Fibroblast of skin of left biceps (primary cell): ENCODE measurements at regions not wholly inside any gene's neighbourhood (a gene's known extent, or its start where the extent isn't known, plus 50 kb on each side); places are given as distances from the start of the nearest gene placed in this dataset.
A peak's percentile ranks its signal among the peaks of the same experiment; 100 is the strongest.
"Not testable (repeated sequence)": the region's sequence is repeated elsewhere in the genome, so short reads cannot be mapped to it uniquely, and the experiment has no call there.

ENCODE experiments used
- DNase-seq, 2 experiments: peaks; one replicate each; pipeline ENCODE4 v3.0.0-alpha.2; 2013; ENCODE audit warnings: low read depth in 2 of 2

- DNase-seq = no peak
Observed at GRCh38 chr5:14054965-14055963, 87.9 kb upstream of the TRIO start.

DNA sequence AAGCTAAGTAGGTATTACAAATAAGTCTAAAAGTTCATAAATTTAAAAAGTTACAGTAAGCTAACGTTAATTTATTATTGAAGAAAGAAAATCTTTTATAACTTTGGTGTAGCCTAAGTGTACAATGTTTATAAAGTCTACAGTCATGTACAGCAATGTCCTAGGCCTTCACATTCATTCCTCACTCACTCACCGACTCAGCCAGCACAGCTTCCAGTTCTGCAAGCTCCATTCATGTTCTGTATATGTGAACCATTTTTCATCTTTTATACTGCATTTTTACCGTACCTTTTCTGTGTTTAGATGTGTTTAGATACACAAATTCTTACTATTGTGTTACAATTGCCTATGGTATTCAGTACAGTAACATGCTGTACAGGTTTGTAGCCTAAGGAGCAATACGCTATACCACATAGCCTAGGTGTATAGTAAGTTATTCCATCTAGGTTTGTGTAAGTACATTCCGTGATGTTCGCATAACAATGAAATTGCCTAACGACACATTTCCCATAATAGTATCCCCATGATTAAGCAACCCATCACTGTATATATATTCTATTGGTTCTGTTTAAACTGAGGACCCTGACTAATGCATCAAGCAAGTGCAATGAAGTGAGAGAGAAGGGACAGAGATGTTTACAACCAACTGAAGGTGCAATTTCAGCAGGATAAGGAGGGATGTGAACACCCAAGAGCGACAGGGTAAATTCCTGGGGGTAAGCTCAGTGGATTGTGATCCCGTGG lies 88.9 kb upstream of the TRIO start:
- DNase-seq = no peak

GRCh38 chr5:14050821-14051220 lies 92.3 kb upstream of the TRIO start:
- DNase-seq = no peak

DNA sequence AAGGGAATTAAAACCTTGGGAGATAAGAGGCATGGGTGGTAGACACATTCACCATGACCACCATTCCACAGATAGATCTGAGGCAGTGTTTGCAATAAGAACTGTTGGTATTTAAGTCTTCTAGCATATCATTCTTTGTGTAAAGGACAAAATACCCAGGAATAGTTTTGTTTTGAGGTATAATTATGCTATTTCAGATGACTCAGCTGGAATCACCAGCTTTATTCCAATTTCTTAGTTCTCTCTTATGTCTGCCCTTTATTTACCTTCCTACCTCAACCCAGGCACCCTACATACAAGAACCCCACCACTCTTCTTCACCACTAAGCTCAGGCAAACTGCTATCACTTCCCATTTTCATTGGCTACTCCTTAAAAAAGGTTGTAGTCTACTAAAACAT lies 94.7 kb upstream of the TRIO start:
- DNase-seq = no peak

GRCh38 chr5:14041528-14042192 lies 97.2 kb upstream of the DNAH5 start:
- no peak for DNase-seq

- no peak for DNase-seq
Observed at GRCh38 chr5:14040542-14040941, 96.1 kb upstream of the DNAH5 start.

DNA sequence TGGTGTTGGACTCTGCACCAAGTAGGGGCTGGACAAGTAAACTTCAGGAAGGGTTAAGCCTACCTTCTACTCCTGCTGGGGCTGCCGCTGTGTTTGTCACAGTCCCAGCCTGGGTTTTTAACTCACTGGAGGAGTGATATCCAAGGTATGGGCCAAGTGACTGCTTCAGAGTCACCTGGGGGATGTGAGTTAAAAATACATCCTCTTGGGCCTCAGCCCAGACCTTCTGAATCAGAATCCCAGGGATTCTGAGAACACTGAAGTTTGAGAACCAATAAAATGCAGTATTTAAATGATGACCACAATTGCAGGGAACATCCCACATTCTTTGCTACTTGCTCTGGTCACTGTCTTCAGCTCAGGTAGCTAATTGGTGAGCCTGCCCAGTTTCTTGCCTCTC lies 95.1 kb upstream of the DNAH5 start:
- no peak for DNase-seq

- no peak for DNase-seq
Observed at GRCh38 chr5:14039063-14039462, 94.6 kb upstream of the DNAH5 start.

GRCh38 chr5:14038341-14038959 lies 94.0 kb upstream of the DNAH5 start:
- peak; percentile 39 to 41 for DNase-seq

DNA sequence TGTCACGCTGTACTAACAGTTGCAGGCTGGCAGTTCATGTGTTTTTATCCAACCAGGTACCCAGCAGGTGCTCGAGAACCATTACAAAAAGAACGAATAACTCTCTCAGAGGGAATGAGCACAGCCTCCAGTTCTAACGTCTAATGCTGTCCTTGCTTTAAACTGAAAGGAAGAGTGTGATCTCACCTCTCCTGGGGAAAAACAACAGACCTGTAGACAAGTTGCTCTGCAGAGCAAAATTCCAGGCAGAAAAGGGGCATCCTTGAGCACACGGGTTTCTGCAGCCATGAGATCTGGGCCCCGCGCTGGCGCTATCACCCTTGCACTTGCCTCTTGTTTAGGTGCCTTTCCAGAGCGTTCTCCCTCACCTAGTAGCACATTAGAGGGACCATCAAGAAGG lies 92.5 kb upstream of the DNAH5 start:
- no peak for DNase-seq

- DNase-seq = peak in 1 of 2 experiments; percentile 12
Observed at GRCh38 chr5:14036514-14036913, 92.0 kb upstream of the DNAH5 start.

- peak; percentile 96 for DNase-seq
Observed at GRCh38 chr5:14035859-14036503, 91.5 kb upstream of the DNAH5 start.

GRCh38 chr5:14034963-14035362 lies 90.5 kb upstream of the DNAH5 start:
- no peak for DNase-seq

DNA sequence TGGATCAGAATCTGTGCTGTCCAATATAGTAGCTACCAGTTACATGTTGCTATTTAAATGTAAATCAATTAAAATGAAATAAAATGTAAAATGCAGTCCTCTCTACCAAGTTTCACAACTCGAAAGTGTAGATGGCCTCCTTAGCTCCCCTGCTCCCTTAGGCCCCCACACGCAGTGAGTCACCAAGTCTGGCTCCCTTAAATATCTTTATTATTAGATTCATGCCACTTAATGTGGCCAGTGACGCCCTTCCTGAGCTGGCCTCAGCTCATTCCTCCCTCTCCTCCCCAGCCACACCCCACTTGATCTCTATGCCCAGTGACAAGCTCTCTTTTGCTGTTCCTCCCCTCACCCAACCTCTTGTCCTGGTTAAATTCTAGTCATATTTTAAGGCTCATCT lies 88.4 kb upstream of the DNAH5 start:
- DNase-seq = no peak

DNA sequence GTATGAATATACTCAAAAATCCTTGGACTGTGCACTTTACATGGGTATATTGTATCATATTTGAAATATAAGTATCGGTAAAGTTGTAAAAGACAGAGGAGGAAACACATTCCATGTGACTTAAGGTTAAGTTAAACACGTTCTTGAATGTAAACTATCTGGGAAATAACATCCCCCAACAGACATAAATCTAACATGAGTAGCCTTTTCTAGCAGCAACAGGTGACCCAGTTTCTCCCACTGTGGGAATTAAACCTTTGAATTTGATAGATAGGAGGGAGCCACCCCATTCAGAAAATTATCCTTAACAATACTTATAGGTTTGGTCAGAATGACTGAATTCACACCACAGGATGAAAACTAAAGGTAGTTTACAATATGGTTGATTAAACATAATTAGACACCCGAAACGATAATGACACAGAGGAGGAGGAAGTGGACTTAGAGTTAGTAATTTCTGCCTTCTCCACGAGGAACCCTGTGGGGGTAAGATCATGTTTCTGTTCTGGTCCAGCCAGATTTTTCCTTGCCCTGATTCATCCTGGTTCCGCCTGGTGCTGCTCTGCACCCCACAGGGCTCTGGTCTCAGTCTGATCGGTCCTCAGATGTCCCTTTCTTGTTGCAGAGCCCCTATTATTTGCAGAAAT lies 84.6 kb upstream of the DNAH5 start:
- DNase-seq = no peak

GRCh38 chr5:14028188-14028587 lies 83.7 kb upstream of the DNAH5 start:
- no peak for DNase-seq

- DNase-seq = no peak
Observed at GRCh38 chr5:14025569-14026286, 81.2 kb upstream of the DNAH5 start.

DNA sequence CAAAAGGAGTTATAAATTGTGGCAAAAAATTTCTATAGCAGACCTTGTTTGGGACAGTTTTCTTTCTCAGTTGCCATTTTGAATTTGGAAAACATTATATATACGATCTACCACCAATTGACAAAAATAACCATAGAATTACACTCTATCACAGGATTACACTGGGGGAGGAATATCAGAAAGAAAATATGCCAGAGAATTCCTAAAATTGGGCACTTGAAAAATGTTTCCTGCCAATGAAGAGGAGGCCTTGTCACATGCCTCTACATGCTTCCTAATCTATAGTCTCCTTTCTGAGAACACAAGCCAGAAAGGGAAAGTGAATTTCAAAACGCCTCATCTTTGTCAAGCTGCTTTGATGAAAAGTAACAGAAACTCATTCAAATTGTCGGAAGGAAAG lies 78.5 kb upstream of the DNAH5 start:
- DNase-seq = no peak

GRCh38 chr5:14020944-14021343 lies 76.5 kb upstream of the DNAH5 start:
- DNase-seq = not testable (repeated sequence)

GRCh38 chr5:14019768-14020290 lies 75.3 kb upstream of the DNAH5 start:
- DNase-seq = no peak
